Right atrium auricular region (tissue), 2 donors: ENCODE measurements at regions not wholly inside any gene's neighbourhood (a gene's known extent, or its start where the extent isn't known, plus 50 kb on each side); places are given as distances from the start of the nearest gene placed in this dataset.

Experiments used
- DNase-seq: peaks from one replicate; pipeline ENCODE4 v3.0.0-alpha.2; 2019; ENCODE audit warnings: low spot score
- H3K27ac ChIP-seq, 2 donors: fragments of 200-600 bp; sonication (generic); 1 replicate in 1 of 2; 2 replicates in 1 of 2; pipeline ENCODE4 v1.5.1; 2016 to 2019
- H3K27me3 ChIP-seq, 2 donors: fragments of 200-600 bp; sonication (generic); one replicate each; pipeline versions ENCODE4 v1.5.1 to v1.6.0; 2017 to 2019
- H3K36me3 ChIP-seq: fragments of 200-600 bp; sonication (generic); one replicate; pipeline ENCODE4 v1.5.1; 2016
- H3K4me1 ChIP-seq, 2 donors: fragments of 200-600 bp; sonication (generic); one replicate each; pipeline versions ENCODE4 v1.5.1 to v1.6.0; 2017 to 2019
- H3K4me3 ChIP-seq, 2 donors: fragments of 200-600 bp; sonication (generic); 1 replicate in 1 of 2; 2 replicates in 1 of 2; pipeline ENCODE4 v1.5.1; 2017 to 2019; ENCODE audit warnings: mild to moderate bottlenecking in 1 of 2, moderate library complexity in 1 of 2
- H3K9me3 ChIP-seq, 2 donors: fragments of 200-600 bp; sonication (generic); one replicate each; pipeline ENCODE4 v1.5.1; 2019
- TF ChIP-seq, protein P1 (sequence below), 2 donors: fragments of 200-600 bp; sonication (generic); IDR thresholded peaks; one replicate each; pipeline ENCODE4 v1.5.1; 2019; ENCODE audit warnings: antibody characterized with exemption in 2 of 2

DNA sequence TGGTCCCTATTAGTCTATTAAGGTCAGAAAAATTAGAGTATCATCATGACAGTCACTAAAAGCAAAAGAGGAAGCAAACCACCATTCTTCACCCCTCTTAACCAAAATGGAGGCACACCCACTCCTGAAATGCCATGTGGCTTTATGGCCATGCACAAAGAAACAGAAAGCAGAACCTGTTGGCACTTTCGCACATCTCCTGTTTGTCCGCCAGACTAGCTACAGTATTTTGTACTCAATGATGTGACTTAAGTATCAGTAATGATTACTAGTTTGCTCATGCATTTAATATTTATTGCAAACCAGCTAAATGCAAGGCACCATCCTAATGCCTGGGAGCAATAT is 70.2 kb upstream of the GNAO1 start:
- no peak for DNase-seq
- H3K27ac ChIP-seq: no peak overlapping the region
- no peaks in the 10 kb centered on the region for H3K27me3 ChIP-seq
- H3K4me1 ChIP-seq: peaks cover 0 to 6% of the 10 kb centered on the region in 2 donors
- TF ChIP-seq, protein P1, sequence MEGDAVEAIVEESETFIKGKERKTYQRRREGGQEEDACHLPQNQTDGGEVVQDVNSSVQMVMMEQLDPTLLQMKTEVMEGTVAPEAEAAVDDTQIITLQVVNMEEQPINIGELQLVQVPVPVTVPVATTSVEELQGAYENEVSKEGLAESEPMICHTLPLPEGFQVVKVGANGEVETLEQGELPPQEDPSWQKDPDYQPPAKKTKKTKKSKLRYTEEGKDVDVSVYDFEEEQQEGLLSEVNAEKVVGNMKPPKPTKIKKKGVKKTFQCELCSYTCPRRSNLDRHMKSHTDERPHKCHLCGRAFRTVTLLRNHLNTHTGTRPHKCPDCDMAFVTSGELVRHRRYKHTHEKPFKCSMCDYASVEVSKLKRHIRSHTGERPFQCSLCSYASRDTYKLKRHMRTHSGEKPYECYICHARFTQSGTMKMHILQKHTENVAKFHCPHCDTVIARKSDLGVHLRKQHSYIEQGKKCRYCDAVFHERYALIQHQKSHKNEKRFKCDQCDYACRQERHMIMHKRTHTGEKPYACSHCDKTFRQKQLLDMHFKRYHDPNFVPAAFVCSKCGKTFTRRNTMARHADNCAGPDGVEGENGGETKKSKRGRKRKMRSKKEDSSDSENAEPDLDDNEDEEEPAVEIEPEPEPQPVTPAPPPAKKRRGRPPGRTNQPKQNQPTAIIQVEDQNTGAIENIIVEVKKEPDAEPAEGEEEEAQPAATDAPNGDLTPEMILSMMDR (IDR thresholded peaks at IDR 0.05): no peak
- H3K4me3 ChIP-seq: no peak overlapping the region
- H3K36me3 ChIP-seq: no peaks in the 10 kb centered on the region
- H3K9me3 ChIP-seq: no peaks in the 10 kb centered on the region

DNA sequence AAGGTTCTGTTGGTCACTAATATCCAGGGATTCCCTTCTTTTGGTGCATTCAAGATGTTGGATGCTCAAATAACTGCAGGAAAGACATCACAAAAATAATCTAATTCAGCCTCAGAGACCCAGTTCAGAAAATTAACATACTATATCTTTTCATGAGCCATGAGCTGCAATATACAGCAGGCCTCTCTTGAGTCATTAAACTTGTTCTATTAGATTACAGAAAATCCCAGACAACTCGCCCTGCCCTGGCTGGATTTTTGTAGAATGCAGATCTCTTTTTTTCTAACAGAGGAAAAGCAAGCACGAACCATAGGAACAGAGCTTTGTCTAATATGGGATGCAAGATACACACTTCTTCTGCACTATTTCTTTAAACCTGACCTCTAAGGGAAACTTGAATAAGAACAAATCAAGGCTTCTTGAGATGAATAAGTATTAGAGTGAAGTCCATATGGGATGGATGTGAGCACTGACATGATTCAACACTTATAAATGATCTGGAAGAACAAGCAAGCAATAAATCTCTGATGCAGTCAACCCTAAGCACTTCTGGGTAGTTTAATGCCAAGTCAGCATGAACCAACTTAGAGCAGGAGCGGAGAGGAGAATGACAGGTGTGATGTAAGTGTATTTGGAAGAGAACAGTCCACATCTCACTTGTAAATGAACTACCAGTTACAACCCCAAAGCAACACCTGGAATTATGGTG is 70.7 kb upstream of the GNAO1 start:
- H3K4me3 ChIP-seq: no peak overlapping the region
- no peaks in the 10 kb centered on the region for H3K9me3 ChIP-seq
- no peaks in the 10 kb centered on the region for H3K27me3 ChIP-seq
- TF ChIP-seq, protein P1 (IDR thresholded peaks at IDR 0.05): no peak
- no peak for DNase-seq
- peaks cover 0 to 7% of the 10 kb centered on the region in 2 donors for H3K4me1 ChIP-seq
- H3K36me3 ChIP-seq: no peaks in the 10 kb centered on the region
- H3K27ac ChIP-seq: no peak overlapping the region

GRCh38 chr16:56119133-56119532 is 72.2 kb upstream of the GNAO1 start:
- Histone ChIP-seq H3K27ac (no peak overlapping the region), H3K4me3 (no peak overlapping the region), H3K9me3 (no peaks in the 10 kb centered on the region), H3K36me3 (no peaks in the 10 kb centered on the region), H3K27me3 (no peaks in the 10 kb centered on the region), H3K4me1 (peaks cover 0 to 7% of the 10 kb centered on the region in 2 donors)
- DNase-seq: no peak
- TF ChIP-seq, protein P1 (IDR thresholded peaks at IDR 0.05): no peak

DNA sequence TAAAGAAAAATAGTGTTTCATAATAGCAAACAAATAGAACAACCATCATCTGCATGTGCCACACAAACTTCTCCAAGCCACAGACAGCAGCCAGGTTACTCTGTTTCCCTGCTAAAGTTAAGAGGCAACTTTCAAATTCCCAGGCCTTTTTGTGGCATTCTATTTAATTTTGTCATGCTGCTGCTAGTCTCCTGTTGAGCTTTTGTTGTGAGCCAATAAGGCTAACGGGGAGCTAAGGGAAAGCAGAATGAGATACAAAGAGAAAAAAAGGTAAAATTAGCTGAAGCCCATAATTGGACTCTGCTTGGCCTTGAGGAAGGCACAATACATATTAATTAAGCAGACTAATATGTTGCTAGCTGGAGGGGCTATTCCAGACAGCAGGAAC is 74.7 kb upstream of the GNAO1 start:
- no peak for DNase-seq
- H3K9me3 ChIP-seq: no peaks in the 10 kb centered on the region
- H3K36me3 ChIP-seq: no peaks in the 10 kb centered on the region
- H3K4me3 ChIP-seq: no peak overlapping the region
- no peak overlapping the region for H3K27ac ChIP-seq
- TF ChIP-seq, protein P1 (IDR thresholded peaks at IDR 0.05): no peak
- H3K4me1 ChIP-seq: peaks cover 0 to 7% of the 10 kb centered on the region in 2 donors
- H3K27me3 ChIP-seq: no peaks in the 10 kb centered on the region

- no peak overlapping the region for H3K27ac ChIP-seq
- no peaks in the 10 kb centered on the region for H3K9me3 ChIP-seq
- peaks cover 0 to 7% of the 10 kb centered on the region in 2 donors for H3K4me1 ChIP-seq
- H3K4me3 ChIP-seq: no peak overlapping the region
- no peaks in the 10 kb centered on the region for H3K27me3 ChIP-seq
- no peaks in the 10 kb centered on the region for H3K36me3 ChIP-seq
- DNase-seq: no peak
- TF ChIP-seq, protein P1 (IDR thresholded peaks at IDR 0.05): no peak
Observed at GRCh38 chr16:56115817-56116576, 75.3 kb upstream of the GNAO1 start.
